GM13976 (cell line): ENCODE measurements at regions not wholly inside any gene's neighbourhood (a gene's known extent, or its start where the extent isn't known, plus 50 kb on each side); places are given as distances from the start of the nearest gene placed in this dataset.

ENCODE experiments used
- DNase-seq: peaks from one replicate; pipeline ENCODE4 v3.0.0; 2012; ENCODE audit warnings: low spot score
- in situ Hi-C: fragments of 300-500 bp; cut with MboI; formaldehyde crosslinking; loops from one replicate; pipeline ENCODE4 v1.12.0; 2022; ENCODE audit warnings: low sequenced_read_pairs, mixed read lengths, inconsistent platforms; ENCODE audit not compliant: unreplicated experiment
- TF ChIP-seq, protein P1 (sequence below): IDR thresholded peaks from 2 replicates; pipeline ENCODE4 v1.5.1; 2012; ENCODE audit warnings: borderline replicate concordance, mild to moderate bottlenecking; ENCODE audit not compliant: insufficient read depth; ENCODE audit errors: extremely low read depth, missing control alignments, control extremely low read depth

DNA sequence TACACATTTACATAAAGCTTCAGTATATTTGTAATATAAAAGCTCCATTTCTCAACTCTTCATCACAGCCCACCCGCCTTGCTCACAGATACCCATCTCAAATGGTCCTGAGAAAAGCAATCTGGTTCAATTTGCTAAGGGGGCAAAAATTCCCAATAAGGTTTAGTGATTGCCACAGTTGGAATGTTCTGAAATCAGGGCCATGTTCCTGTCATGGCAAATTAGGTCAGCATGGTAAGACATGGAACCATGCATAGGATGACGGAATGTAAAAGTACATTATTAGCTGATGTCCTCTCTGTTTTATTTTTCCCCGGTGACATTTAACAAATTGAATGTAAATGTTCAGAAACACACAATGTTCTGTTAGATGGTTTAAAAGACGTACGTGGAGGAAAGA, 274.3 kb downstream of the MZT1 start:
- TF ChIP-seq, protein P1, sequence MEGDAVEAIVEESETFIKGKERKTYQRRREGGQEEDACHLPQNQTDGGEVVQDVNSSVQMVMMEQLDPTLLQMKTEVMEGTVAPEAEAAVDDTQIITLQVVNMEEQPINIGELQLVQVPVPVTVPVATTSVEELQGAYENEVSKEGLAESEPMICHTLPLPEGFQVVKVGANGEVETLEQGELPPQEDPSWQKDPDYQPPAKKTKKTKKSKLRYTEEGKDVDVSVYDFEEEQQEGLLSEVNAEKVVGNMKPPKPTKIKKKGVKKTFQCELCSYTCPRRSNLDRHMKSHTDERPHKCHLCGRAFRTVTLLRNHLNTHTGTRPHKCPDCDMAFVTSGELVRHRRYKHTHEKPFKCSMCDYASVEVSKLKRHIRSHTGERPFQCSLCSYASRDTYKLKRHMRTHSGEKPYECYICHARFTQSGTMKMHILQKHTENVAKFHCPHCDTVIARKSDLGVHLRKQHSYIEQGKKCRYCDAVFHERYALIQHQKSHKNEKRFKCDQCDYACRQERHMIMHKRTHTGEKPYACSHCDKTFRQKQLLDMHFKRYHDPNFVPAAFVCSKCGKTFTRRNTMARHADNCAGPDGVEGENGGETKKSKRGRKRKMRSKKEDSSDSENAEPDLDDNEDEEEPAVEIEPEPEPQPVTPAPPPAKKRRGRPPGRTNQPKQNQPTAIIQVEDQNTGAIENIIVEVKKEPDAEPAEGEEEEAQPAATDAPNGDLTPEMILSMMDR: no peak
- in situ Hi-C loops: no loop called here
- no peak for DNase-seq

DNA sequence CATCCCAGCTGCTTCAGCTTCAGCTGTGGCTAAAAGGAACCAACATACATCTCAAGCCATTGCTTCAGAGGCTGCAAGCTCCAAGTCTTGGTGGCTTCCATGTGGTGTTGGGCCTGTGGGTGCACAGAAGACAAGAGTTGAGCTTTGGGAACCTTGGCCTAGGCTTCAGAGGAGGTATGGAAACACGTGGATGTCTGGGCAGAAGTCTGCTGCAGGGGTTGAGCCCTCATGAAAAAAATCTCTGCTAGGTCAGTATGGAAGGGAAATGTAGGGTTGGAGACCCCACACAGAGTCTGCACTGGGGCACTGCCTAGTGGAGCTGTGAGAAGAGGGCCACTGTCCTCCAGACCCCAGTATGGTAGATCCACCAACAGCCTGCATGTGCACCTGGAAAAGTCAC, 279.3 kb downstream of the MZT1 start:
- in situ Hi-C loops: no loop called here
- no peak for DNase-seq
- TF ChIP-seq, protein P1: no peak

DNA sequence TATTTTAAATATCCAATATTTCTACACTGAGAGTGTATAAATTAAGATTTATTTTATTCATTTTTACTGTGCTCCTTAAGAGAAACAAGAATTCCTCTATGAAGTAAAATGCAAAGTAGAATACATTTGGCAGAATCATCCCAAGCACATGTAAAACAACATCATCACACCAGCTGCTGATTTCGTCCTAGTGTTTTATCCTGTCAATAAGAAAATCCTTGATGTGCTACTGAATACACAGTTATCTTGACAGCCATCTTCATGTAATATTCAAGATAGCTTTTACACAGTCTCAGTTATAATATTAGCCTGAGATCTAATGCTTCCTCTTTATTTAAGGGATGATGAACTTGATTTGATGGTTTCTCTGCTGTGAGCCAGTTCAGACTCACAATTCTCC, 282.4 kb downstream of the MZT1 start:
- in situ Hi-C loops: no loop called here
- TF ChIP-seq, protein P1: no peak
- no peak for DNase-seq

DNA sequence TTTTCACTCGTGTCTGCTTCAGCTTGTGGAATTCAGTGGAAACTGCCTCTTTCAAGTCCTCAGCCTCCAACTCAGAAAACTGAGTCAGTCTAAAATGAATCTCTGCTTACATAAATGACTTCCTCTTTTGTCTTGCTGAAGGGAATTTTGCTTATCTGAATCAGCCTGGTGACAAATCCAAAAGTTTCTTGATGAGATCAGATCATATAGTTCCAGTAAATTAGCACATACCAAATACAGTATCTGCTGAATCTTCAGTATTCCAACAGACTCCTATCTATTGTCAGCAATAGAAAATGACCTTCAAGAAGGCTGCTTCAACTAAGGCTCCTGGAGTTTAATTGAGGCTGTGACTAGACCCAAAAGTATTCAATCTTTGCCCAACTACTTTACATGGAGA, 290.0 kb downstream of the MZT1 start:
- TF ChIP-seq, protein P1: no peak
- no peak for DNase-seq
- in situ Hi-C loops: no loop called here

DNA sequence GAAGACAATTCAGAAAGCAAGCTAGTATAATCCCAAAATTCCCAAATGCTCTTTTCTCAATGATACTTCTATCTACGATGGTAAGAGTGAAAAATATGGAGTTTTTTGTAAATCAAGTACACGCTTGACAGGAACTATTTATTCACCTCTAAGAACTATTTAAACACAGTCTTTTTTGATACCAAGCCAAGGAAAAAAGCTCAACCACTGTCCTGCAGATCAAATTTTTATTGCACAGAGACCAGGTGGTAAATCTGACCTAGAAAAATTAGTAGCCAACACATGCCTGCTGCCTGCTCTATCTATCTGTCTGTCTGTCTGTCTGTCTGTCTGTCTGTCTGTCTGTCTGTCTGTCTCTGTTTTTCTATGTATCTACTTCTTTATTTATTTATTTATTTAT, 292.2 kb downstream of the MZT1 start:
- in situ Hi-C loops: no loop called here
- TF ChIP-seq, protein P1: no peak
- DNase-seq: no peak

DNA sequence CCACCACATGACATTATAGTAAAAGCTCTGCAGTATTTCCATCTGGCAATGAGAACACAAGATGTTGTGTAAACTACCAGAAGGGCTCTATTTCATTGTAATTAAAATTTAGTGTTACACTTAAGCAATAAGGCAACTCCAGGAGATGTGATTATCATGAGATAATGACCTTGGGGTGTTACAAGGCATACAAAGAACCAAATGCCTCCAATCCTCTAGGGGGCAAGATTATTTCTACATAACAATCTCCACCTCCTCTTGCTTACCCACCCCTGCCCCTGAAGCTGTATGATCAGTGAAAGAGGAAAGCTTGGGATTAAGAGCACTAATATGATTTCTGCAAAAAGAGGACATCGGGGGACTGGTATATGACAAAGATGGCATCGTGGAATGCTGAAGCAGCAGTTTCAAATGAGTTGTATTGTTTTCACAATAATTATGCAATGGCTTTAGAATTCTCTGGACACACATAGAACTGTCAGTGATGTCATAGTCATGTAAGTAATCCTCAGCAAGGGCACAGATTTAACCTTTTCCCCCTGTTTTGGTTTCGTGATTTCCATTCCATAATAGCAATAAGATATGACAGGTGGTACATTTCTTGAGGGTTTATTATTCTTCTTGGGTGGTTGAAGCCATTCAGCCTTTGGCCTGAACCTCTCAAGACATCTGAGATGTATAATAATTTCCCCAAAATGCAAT, 295.3 kb downstream of the MZT1 start:
- in situ Hi-C loops: no loop called here
- DNase-seq: no peak
- TF ChIP-seq, protein P1: no peak
